B cell (primary cell): ENCODE measurements at regions not wholly inside any gene's neighbourhood (a gene's known extent, or its start where the extent isn't known, plus 50 kb on each side); places are given as distances from the start of the nearest gene placed in this dataset.

Experiments used
- ATAC-seq: fragments of 200-7000 bp; cut with Tn5 transposase; one replicate; pipeline ENCODE4 v1.10.0; 2021; ENCODE audit warnings: low read depth, mild to moderate bottlenecking, moderate number of reproducible peaks, moderate library complexity
- CTCF ChIA-PET: fragments of 350-600 bp; sonication (Branson Sonifier 250); formaldehyde crosslinking; loops from one replicate; lab custom pipeline; 2021; ENCODE audit warnings: antibody characterized with exemption, inconsistent platforms; lab: Charles Lee
- POLR2A ChIA-PET: fragments of 350-600 bp; sonication (Branson Sonifier 250); formaldehyde crosslinking; loops from one replicate; lab custom pipeline; 2021; ENCODE audit warnings: antibody characterized with exemption; lab: Charles Lee
- DNase-seq: peaks from one replicate; pipeline ENCODE4 v3.0.0; 2013
- H2AFZ ChIP-seq: 2 replicates; pipeline ENCODE4 v1.6.1; 2012; ENCODE audit warnings: mild to moderate bottlenecking, low read depth, low read length; ENCODE audit not compliant: insufficient read depth, poor library complexity, severe bottlenecking
- H3K27ac ChIP-seq, 2 donors: 1 replicate in 1 of 2; 2 replicates in 1 of 2; pipeline ENCODE4 v1.5.1; 2012 to 2013; ENCODE audit warnings: low read length in 2 of 2, mild to moderate bottlenecking in 2 of 2, moderate library complexity in 1 of 2
- H3K27me3 ChIP-seq, 4 experiments: fragments of 200-600 bp in 1 of 4; sonication (generic) in 1 of 4; replicated peaks in 1 of 4; 1 replicate in 2 of 4; 2 replicates in 2 of 4; pipeline versions ENCODE4 v1.6.1 to v1.7.0; 2013 to 2016; ENCODE audit warnings: low read length in 3 of 4, mild to moderate bottlenecking in 2 of 4, mixed read lengths in 1 of 4, moderate library complexity in 1 of 4; ENCODE audit not compliant: insufficient read depth in 4 of 4, control insufficient read depth in 3 of 4; ENCODE audit errors: control extremely low read depth in 1 of 4
- H3K36me3 ChIP-seq, 2 experiments: replicated peaks in 1 of 2; 1 replicate in 1 of 2; 2 replicates in 1 of 2; pipeline versions ENCODE4 v1.6.1 to v1.7.1; 2013; ENCODE audit warnings: low read length in 1 of 2; ENCODE audit not compliant: insufficient read depth in 2 of 2, control insufficient read depth in 1 of 2; ENCODE audit errors: control extremely low read depth in 1 of 2, extremely low read depth in 1 of 2
- H3K4me1 ChIP-seq, 2 donors: fragments of 200-600 bp in 1 of 2; sonication (generic) in 1 of 2; 1 replicate in 1 of 2; 2 replicates in 1 of 2; pipeline versions ENCODE4 v1.5.1 to v1.6.1; 2013 to 2017; ENCODE audit warnings: low read length in 2 of 2; ENCODE audit not compliant: control insufficient read depth in 2 of 2, insufficient read depth in 2 of 2
- H3K4me2 ChIP-seq: replicated peaks from 2 replicates; pipeline ENCODE3; 2012; ENCODE audit warnings: mild to moderate bottlenecking, low read depth, low read length; ENCODE audit not compliant: poor library complexity, severe bottlenecking
- H3K4me3 ChIP-seq, 5 experiments: fragments of 200-600 bp in 1 of 5; sonication (generic) in 1 of 5; 1 replicate in 3 of 5; 2 replicates in 2 of 5; pipeline versions ENCODE4 v1.5.1 to v1.7.0; 2011 to 2016; ENCODE audit warnings: low read length in 4 of 5, mild to moderate bottlenecking in 4 of 5, low read depth in 2 of 5, control low read depth in 1 of 5, moderate library complexity in 1 of 5; ENCODE audit not compliant: insufficient read depth in 1 of 5; ENCODE audit errors: control extremely low read depth in 1 of 5, extremely low read depth in 1 of 5
- H3K79me2 ChIP-seq: fragments of 200-600 bp; sonication (generic); one replicate; pipeline ENCODE4 v1.6.0; 2016; ENCODE audit warnings: low read length; ENCODE audit not compliant: control insufficient read depth, insufficient read depth
- H3K9ac ChIP-seq: fragments of 200-600 bp; sonication (generic); 2 replicates; pipeline ENCODE4 v1.6.1; 2017; ENCODE audit warnings: mild to moderate bottlenecking, low read length, moderate library complexity
- H3K9me3 ChIP-seq, 3 donors: one replicate each; pipeline versions ENCODE4 v1.6.1 to v1.7.1; 2013; ENCODE audit warnings: low read length in 2 of 3; ENCODE audit not compliant: control insufficient read depth in 2 of 3, insufficient read depth in 1 of 3; ENCODE audit errors: control extremely low read depth in 1 of 3
- H4K20me1 ChIP-seq: 2 replicates; pipeline ENCODE4 v1.6.0; 2012; ENCODE audit warnings: mild to moderate bottlenecking, low read length; ENCODE audit not compliant: insufficient read depth, control insufficient read depth, poor library complexity, severe bottlenecking
- H3K27ac Mint-ChIP-seq: one replicate; pipeline ENCODE4 v1.8.0; 2021; ENCODE audit warnings: mixed read lengths
- H3K27me3 Mint-ChIP-seq: one replicate; pipeline ENCODE4 v1.8.0; 2021; ENCODE audit warnings: mixed read lengths
- H3K4me1 Mint-ChIP-seq: one replicate; pipeline ENCODE4 v1.8.0; 2021; ENCODE audit warnings: mixed read lengths
- H3K4me3 Mint-ChIP-seq: one replicate; pipeline ENCODE4 v1.8.0; 2021; ENCODE audit warnings: mixed read lengths
- H3K9me3 Mint-ChIP-seq: one replicate; pipeline ENCODE4 v1.8.0; 2022; ENCODE audit warnings: mixed read lengths; ENCODE audit not compliant: insufficient read depth
- EZH2 ChIP-seq: IDR thresholded peaks from 2 replicates; pipeline ENCODE4 v1.6.1; 2012; ENCODE audit warnings: borderline replicate concordance, low read depth, mild to moderate bottlenecking, moderate library complexity, low read length; ENCODE audit not compliant: insufficient read depth, poor library complexity, severe bottlenecking
- WGBS: methylation state at CpG from one replicate; pipeline ENCODE4 v1.1.5; 2013; ENCODE audit warnings: missing lambda C conversion rate; ENCODE audit not compliant: insufficient coverage; 5-methylcytosine and 5-hydroxymethylcytosine counted together
- intact Hi-C: fragments of 100-400 bp; cut with micrococcal nuclease; formaldehyde crosslinking; loops from one replicate; pipeline ENCODE4 v1.10.0; 2022
- TF ChIP-seq, protein P1 (sequence below): fragments of 200-600 bp; IDR thresholded peaks from one replicate; pipeline ENCODE4 v1.8.0; 2022; ENCODE audit warnings: antibody characterized with exemption, mild to moderate bottlenecking

GRCh38 chr10:43793704-43794103 is 145.0 kb upstream of the ZNF32 start:
- Histone ChIP-seq H2AFZ (no peak overlapping the region), H3K9ac (no peak overlapping the region), H3K4me1 (no peaks in the 10 kb centered on the region), H3K36me3 (no peaks in the 10 kb centered on the region), H3K27me3 (no peaks in the 10 kb centered on the region), H3K79me2 (no peaks in the 10 kb centered on the region), H3K4me3 (no peak overlapping the region), H3K9me3 (peaks cover 0 to 3% (median 0%) of the 10 kb centered on the region in 3 donors), H3K4me2 (no peak overlapping the region), H3K27ac (no peak overlapping the region), H4K20me1 (no peaks in the 10 kb centered on the region)
- Mint-ChIP-seq H3K4me3 (no peak overlapping the region), H3K27ac (no peak overlapping the region), H3K4me1 (no peaks in the 10 kb centered on the region), H3K9me3 (no peaks in the 10 kb centered on the region), H3K27me3 (peaks cover 6% of the 10 kb centered on the region)
- no peak for DNase-seq
- POLR2A ChIA-PET: no interaction called here
- WGBS: 92% methylated on average over 5 of the region's 6 CpGs
- CTCF ChIA-PET: no interaction called here
- intact Hi-C loops: no loop called here
- TF ChIP-seq, protein P1, sequence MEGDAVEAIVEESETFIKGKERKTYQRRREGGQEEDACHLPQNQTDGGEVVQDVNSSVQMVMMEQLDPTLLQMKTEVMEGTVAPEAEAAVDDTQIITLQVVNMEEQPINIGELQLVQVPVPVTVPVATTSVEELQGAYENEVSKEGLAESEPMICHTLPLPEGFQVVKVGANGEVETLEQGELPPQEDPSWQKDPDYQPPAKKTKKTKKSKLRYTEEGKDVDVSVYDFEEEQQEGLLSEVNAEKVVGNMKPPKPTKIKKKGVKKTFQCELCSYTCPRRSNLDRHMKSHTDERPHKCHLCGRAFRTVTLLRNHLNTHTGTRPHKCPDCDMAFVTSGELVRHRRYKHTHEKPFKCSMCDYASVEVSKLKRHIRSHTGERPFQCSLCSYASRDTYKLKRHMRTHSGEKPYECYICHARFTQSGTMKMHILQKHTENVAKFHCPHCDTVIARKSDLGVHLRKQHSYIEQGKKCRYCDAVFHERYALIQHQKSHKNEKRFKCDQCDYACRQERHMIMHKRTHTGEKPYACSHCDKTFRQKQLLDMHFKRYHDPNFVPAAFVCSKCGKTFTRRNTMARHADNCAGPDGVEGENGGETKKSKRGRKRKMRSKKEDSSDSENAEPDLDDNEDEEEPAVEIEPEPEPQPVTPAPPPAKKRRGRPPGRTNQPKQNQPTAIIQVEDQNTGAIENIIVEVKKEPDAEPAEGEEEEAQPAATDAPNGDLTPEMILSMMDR: no peak
- TF ChIP-seq EZH2: no peak
- no peak for ATAC-seq

DNA sequence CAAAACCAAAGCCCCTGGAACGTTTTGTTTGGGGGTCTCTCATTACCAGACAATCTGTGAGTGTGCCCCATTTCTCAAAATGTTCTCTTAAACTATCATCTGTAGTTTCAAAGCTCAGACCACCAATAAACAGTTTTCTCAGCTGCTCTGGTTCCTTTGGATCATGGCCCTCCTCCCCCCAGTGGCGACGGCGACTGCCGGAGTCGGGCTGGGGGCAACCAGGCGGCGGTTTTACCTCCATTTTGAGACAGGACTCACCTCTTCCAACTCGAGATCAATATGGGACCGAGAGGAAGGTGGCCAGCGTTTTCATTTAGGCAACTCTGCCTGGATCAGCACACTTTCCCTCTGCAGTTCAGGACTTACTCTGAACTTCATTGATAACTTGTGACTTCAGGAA is 141.5 kb upstream of the ZNF32 start:
- Histone ChIP-seq H3K9ac (no peak overlapping the region), H3K9me3 (peaks cover 0 to 3% (median 0%) of the 10 kb centered on the region in 3 donors), H3K4me1 (no peaks in the 10 kb centered on the region), H3K27ac (no peak overlapping the region), H3K4me2 (no peak overlapping the region), H3K4me3 (no peak overlapping the region), H3K36me3 (no peaks in the 10 kb centered on the region), H4K20me1 (no peaks in the 10 kb centered on the region), H3K27me3 (no peaks in the 10 kb centered on the region), H2AFZ (no peak overlapping the region), H3K79me2 (no peaks in the 10 kb centered on the region)
- intact Hi-C loops: no loop called here
- no peaks in the 10 kb centered on the region for H3K9me3 Mint-ChIP-seq
- ATAC-seq: no peak
- ChIA-PET POLR2A (no interaction called here), CTCF (no interaction called here)
- TF ChIP-seq, protein P1: no peak
- no peak for TF ChIP-seq EZH2
- 88% methylated on average over 11 of the region's 11 CpGs for WGBS
- DNase-seq: no peak
- no peaks in the 10 kb centered on the region for H3K4me1 Mint-ChIP-seq
- no peaks in the 10 kb centered on the region for H3K27me3 Mint-ChIP-seq
- no peak overlapping the region for H3K27ac Mint-ChIP-seq
- H3K4me3 Mint-ChIP-seq: no peak overlapping the region
